ENCODE measurements at regions not wholly inside any gene's neighbourhood (a gene's known extent, or its start where the extent isn't known, plus 50 kb on each side); places are given as distances from the start of the nearest gene placed in this dataset.
A peak's percentile ranks its signal among the peaks of the same experiment; 100 is the strongest.

- TF ChIP-seq EZH2phosphoT487 (IDR thresholded peaks at IDR 0.05; ENCODE audit: low read depth, severe bottlenecking, unreplicated experiment), result no peak
- TF ChIP-seq CTCF (IDR thresholded peaks at IDR 0.05; ENCODE audit: poor library complexity), result peak; percentile 59
- no peak for TF ChIP-seq EZH2 (IDR thresholded peaks at IDR 0.05; ENCODE audit: borderline replicate concordance)
Measured at GRCh38 chr10:63767138-63767801, 246.1 kb downstream of the REEP3 start.

All from hepatocyte (in vitro differentiated cells).